ENCODE measurements at regions not wholly inside any gene's neighbourhood (a gene's known extent, or its start where the extent isn't known, plus 50 kb on each side); places are given as distances from the start of the nearest gene placed in this dataset.

GRCh38 chr12:39240587-39240986 lies 202.3 kb downstream of the KIF21A start:
- no peak for DNase-seq

GRCh38 chr12:39239490-39240486 lies 203.1 kb downstream of the KIF21A start:
- no peak for DNase-seq

GRCh38 chr12:39237004-39237403 lies 205.9 kb downstream of the KIF21A start:
- DNase-seq = no peak

DNA sequence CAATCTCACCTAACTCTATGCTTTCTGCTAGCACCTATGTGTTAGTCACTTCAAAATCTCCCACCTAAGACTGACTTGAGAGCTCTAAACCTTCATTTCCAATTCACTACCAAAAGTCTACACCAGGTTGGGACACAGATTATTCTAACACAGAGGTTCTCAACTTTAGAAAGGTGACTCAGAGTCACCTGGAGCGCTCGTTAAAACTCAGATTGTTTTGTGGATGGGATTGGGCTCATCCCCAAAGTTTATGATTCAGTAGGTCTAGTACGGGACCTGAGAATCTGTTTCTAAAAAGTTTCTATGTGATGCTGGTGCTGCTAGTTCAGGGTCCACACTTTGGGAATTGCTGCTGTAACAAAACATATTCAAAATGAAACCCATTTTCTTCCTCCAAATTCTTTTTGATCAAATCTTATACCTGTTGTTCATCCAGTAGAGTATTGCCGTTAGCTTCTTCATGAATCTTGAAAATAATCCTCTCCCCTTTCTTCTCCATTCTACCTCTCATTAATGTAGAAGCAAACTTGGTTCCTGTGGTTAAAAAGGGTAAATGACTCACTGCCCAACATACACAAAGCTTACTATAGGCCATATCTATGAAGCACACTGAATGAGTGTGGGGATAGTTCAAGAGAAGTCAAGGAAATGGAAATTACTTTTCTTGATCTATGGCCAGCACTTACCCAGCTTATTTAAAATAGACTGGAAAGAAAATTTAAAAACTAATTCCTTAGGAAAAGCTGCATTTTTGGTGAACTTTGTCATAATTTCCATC lies 206.7 kb downstream of the KIF21A start:
- DNase-seq = no peak

DNA sequence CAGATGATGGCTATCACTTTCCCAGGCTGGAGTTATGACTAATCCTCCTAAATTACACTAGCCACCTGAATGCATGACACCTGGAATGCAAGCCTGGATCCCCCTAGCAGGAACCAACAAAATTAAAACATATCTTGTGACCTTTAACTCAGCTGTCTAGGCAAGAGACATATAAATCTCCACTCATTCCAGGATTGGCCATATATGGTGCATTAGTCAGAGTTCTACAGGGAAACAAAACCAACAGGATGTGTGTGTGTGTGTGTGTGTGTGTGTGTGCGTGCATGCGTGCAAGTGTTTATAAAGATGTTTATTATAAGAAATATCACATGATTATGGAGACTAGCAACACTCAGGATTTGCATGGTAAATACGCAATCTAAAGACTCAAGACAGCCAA lies 212.8 kb downstream of the KIF21A start:
- DNase-seq = peak in 1 of 5 experiments; percentile 31

DNA sequence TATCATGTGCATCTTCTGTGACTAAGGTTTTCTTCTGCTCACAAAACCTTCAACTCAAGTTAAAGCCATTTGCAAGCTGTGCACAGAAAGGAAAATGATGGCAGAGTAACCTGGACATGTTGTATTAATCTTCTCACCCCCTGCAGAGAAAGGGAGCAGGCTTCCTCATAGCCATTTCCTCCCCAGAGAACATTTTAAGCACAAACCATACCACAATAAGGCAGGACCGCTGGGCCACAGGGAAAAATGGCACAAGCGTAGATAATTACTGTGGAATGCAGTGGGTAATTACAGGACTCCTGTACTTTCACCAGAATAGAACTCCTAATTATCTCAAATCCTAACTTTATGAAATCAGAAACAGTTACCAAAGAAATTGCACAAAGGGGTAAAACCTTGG lies 215.7 kb downstream of the KIF21A start:
- DNase-seq = no peak

- DNase-seq = no peak
Measured at GRCh38 chr12:39224971-39225370, 217.9 kb downstream of the KIF21A start.

DNA sequence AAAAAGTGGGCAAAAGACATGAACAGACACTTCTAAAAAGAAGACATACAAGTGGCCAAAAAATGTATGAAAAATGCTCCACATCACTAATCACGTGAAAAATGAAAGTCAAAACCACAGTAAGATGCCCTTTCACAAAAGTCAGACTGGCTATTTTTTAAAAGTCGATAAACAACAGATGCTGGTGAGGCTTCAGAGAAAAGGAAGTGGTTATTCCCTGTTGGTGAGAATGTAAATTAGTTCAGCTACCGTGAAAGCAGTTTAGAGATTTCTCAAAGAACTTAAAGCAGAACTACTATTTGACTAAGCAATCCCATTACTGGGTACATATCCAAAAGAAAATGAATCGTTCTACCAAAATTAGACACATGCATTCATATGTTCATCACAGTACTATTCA lies 237.0 kb downstream of the KIF21A start:
- DNase-seq = no peak

GRCh38 chr12:39199351-39199750 lies 243.6 kb downstream of the KIF21A start:
- DNase-seq = no peak

DNA sequence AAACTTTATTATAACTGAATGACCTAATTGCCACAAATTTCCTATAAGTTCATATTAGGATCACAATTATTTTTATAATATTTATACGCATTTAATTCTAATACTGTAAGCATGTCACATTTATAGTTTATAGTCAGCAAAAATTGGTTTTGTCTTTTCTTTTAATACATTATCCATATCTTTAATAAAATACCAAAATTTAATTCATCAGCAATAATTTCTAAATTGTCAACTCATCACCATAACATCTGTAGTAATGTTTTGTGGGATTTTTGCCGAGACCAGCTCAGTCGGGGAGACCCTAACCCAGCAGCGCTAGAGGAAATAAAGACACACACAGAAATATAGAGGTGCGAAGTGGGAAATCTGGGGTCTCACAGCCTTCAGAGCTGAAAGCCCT lies 254.2 kb downstream of the KIF21A start:
- no peak for DNase-seq

DNA sequence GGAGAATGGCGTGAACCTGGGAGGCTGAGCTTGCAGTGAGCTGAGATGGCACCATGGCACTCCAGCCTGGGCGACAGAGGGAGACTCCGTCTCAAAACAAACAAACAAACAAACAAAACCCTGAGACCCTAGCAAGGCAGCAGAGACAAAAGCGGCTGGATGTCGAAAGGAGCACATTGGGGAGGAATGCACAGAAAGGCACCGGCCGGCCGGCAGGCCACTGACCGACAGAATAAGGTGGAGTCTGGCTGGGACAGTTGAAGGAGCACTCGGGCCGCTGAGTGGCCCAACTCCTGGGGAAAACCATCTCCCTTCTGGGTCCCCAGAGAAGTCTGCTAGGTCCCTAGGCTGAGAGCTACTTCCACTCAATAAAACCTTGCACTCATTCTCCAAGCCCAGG lies 256.2 kb downstream of the KIF21A start:
- no peak for DNase-seq

- DNase-seq = no peak
Measured at GRCh38 chr12:39178837-39179236, 264.1 kb downstream of the KIF21A start.

DNA sequence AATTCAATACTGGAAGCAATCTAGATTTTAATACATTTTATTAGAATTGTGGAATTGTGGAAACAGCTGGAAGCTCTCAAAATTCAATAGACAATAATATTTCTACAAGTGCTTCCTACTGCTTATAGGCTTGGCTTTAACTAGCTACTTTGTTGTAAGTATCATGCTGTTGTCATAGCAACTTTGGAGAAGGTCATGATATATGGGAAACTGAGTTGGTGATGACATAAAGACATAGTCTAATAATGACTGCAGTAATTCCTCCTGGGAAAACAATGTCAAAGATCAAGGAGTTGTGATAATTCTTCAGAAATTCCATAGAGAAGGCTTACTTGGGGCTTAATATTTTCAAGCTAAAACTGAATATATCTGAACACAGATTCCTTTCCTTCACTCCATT lies 266.6 kb downstream of the KIF21A start:
- DNase-seq = no peak

DNA sequence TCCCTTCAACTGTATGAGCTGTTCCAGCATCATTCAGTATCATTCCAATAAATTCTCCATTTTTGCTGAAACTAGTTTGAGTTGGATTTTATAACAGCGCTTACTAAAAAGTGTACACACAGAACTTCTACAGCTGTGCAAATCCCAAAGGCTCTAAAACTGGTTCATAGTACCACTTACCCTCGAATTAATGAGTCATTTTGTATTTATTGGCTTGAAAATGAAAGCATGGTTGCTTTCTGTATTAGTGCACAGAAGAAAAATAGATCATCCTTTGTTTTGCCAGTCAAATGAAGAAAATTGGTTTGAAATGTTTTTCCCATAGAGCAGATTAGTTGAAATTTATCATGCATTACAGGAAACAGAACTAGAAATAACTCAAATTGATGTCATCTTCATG lies 268.3 kb upstream of the CPNE8 start:
- no peak for DNase-seq

DNA sequence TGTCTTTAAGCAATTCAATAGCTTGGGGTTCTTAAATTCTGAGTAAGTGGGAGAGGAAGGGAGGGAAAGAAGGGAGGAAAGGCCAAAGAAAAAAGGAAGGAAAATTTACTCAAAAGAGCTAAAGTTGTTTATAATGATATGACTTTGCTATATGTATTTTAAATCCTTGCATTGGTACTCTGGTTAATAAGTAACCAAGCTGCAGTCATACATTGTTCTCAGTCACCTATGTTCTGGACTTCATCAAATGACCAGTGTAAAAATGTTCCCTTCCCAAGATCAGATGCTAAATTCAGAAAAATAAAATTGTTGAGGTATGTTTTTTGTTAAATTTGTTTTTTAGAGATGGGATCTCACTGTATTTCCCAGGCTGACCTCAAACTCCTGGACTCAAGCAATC lies 259.9 kb upstream of the CPNE8 start:
- no peak for DNase-seq

- DNase-seq = no peak
Measured at GRCh38 chr12:39161465-39162085, 256.2 kb upstream of the CPNE8 start.

- no peak for DNase-seq
Measured at GRCh38 chr12:39157696-39158342, 252.4 kb upstream of the CPNE8 start.

DNA sequence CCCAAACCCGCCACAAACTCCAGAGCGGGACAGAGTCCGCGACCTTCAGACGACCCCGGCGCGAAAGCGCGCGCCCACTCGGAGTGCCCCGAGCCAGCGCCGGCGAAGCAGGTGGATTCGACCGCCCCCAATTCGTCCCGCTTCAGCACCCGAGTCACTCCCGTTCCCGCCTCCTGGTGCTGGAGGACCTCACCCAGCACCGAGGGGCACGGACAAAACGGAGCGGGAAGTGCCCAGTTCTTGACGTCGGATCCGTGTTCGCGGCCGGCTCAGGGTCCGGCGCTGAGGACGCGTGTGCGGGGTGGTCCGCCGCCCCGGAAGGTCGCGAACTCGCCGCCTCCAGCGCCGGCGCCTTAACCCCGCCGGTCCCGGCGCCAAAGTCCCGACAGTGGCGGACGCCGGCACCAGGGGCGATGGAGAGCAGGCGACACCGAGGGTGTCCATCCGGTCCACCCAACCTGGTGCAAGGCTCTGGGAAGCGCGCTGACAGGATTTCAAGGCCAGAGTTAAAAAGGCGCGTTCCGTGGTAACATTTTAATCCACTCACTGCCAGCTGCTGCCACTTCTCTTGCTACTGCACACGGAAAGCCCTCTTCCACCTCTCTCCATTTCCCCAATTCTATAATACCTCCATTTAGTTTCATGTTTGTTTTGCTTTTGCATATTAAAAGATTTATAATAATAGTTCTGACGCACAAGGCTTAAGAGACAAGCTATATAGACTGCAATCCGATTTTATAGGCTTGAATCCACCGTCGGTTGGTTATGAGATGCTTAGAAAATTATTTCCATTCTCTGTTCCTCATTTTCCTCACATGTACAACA lies 240.0 kb upstream of the CPNE8 start:
- DNase-seq = peak in 1 of 5 experiments; percentile 18

GRCh38 chr12:39144613-39145061 lies 239.2 kb upstream of the CPNE8 start:
- DNase-seq = no peak

- DNase-seq = no peak
Measured at GRCh38 chr12:39138268-39138667, 232.9 kb upstream of the CPNE8 start.

DNA sequence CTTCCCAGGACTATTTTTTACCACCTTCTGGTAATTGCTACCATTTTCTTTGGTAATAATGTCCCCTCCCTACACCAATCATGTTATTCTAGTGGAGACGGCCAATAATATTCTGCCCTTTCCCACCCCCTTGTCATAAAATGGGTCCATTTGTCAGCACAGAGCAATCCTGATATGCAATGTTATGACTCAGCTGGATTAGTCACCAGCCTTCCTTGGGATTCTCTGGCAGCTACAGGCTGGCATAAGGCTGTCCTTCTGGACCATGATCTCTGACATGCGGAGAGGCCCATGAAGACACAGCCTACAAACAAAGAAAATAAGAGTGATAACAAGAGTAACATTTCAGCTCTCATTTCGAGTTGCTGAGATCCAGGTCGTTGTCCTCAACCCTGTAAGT lies 222.0 kb upstream of the CPNE8 start:
- DNase-seq = no peak

DNA sequence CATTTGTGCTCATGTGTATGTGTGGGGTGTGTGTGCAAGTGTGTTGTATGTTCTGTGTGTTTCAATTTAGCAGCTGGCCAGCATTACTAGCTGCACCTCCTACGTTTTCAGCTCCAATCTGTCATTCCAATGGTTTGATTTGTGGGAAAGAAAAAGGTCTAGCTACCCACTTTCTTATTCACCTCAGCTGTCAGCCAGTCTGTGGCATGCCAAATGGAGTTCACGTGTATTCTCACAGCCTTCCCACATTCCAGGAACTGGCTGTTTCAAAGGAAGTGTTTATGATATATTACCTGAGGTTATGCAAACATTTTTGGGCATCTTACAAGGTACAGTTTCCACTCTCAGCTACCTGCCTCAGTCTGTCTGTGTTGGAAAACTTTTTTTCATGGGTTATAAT lies 220.2 kb upstream of the CPNE8 start:
- DNase-seq = no peak

All from T-helper 2 cell (primary cell).